ENCODE measurements at regions not wholly inside any gene's neighbourhood (a gene's known extent, or its start where the extent isn't known, plus 50 kb on each side); places are given as distances from the start of the nearest gene placed in this dataset.

- no peak for TF ChIP-seq CTCF (IDR thresholded peaks at IDR 0.05)
- no peak for TF ChIP-seq POLR2A (IDR thresholded peaks at IDR 0.05)
Measured at GRCh38 chr7:19318287-19318686, 173.1 kb upstream of the FERD3L start.

Data from esophagus squamous epithelium (tissue), 4 donors.